Astrocyte of the spinal cord (primary cell): ENCODE measurements at regions not wholly inside any gene's neighbourhood (a gene's known extent, or its start where the extent isn't known, plus 50 kb on each side); places are given as distances from the start of the nearest gene placed in this dataset.

Experiments used
- DNase-seq: peaks from one replicate; pipeline ENCODE4 v3.0.0; 2011; ENCODE audit warnings: low read depth, low spot score
- H3K4me3 ChIP-seq: 2 replicates; pipeline ENCODE4 v1.5.1; 2011; ENCODE audit warnings: low read depth, mild to moderate bottlenecking, low read length, moderate library complexity
- in situ Hi-C: cut with HindIII; loops from 2 replicates; pipeline ENCODE4 v1.10.0; 2017; ENCODE audit warnings: low sequenced_read_pairs
- TF ChIP-seq, protein P1 (sequence below): IDR thresholded peaks from 2 replicates; pipeline ENCODE4 v1.5.1; 2012; ENCODE audit warnings: low read depth, mild to moderate bottlenecking, low read length, inconsistent platforms

GRCh38 chr2:152929628-152930027 lies 211.2 kb downstream of the ARL6IP6 start:
- DNase-seq = no peak
- TF ChIP-seq, protein P1, sequence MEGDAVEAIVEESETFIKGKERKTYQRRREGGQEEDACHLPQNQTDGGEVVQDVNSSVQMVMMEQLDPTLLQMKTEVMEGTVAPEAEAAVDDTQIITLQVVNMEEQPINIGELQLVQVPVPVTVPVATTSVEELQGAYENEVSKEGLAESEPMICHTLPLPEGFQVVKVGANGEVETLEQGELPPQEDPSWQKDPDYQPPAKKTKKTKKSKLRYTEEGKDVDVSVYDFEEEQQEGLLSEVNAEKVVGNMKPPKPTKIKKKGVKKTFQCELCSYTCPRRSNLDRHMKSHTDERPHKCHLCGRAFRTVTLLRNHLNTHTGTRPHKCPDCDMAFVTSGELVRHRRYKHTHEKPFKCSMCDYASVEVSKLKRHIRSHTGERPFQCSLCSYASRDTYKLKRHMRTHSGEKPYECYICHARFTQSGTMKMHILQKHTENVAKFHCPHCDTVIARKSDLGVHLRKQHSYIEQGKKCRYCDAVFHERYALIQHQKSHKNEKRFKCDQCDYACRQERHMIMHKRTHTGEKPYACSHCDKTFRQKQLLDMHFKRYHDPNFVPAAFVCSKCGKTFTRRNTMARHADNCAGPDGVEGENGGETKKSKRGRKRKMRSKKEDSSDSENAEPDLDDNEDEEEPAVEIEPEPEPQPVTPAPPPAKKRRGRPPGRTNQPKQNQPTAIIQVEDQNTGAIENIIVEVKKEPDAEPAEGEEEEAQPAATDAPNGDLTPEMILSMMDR = no peak
- in situ Hi-C loops = no loop called here
- H3K4me3 ChIP-seq = no peak overlapping the region

- no peak overlapping the region for H3K4me3 ChIP-seq
- TF ChIP-seq, protein P1 = peak; percentile 73
- DNase-seq = peak; percentile 29
- in situ Hi-C loops = no loop called here
Measured at GRCh38 chr2:152925547-152926448, 207.4 kb downstream of the ARL6IP6 start.

DNA sequence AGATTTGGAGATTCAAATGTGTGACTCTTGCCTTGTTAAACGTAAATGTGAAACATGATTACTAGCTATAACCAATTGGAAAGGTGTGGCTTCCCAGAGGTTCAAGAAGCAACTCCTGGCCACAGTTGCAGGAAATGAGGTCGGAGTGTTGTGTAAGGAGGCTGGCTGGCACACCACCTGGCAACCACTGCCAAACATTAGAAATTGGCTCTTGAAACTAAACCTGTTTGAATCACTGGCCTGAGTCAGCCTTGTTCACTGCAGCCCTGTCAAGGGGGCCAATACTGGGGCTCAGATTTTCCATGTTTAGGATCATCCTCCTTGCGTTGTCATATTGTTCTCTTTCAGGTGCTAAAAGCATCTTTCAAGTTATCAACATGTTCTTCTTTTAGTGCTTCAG lies 206.3 kb downstream of the ARL6IP6 start:
- peak; percentile 0 for DNase-seq
- no peak overlapping the region for H3K4me3 ChIP-seq
- in situ Hi-C loops = no loop called here
- TF ChIP-seq, protein P1 = no peak

GRCh38 chr2:152924219-152924618 lies 205.8 kb downstream of the ARL6IP6 start:
- H3K4me3 ChIP-seq = no peak overlapping the region
- in situ Hi-C loops = no loop called here
- no peak for DNase-seq
- TF ChIP-seq, protein P1 = no peak

DNA sequence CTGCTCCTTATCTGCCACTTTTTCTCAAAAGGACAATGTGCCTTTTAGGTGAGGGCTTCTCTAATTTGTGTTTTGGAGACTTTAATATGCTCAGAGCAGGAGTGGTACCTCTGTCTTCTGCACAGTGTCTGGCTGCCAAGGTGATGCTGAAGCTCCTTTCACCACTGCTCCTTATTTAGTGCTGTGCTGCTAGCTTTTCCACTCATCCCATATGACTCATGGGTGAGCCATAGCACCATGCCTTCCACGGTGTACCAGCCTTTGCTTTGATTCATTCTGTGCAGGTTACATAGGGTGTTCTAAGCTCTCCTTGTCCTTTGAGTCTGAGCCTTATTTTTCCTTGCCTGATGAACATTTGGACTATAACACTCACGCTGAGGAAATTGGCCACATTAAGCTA lies 202.4 kb downstream of the ARL6IP6 start:
- peak; percentile 2 for DNase-seq
- TF ChIP-seq, protein P1 = no peak
- no peak overlapping the region for H3K4me3 ChIP-seq
- in situ Hi-C loops = no loop called here

DNA sequence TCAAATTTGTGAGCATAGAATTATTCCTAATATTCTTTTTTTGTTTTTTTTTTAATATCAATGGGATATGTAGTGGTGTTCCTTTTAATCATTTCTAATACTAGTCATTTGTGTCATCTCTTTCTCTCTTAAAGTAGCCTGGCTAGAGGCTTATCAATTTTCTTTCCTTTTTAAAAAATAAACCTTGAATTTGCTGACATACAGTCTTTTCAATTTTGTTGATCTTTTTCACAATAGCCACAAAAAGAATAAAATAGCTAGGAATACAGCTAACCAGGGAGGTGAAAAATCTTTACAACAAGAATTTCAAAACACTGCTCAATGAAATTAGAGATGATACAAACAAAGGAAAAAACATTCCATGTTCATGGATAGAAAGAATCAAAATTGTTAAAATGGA lies 192.6 kb downstream of the ARL6IP6 start:
- H3K4me3 ChIP-seq = no peak overlapping the region
- TF ChIP-seq, protein P1 = no peak
- no peak for DNase-seq
- in situ Hi-C loops = no loop called here
